ENCODE measurements at regions not wholly inside any gene's neighbourhood (a gene's known extent, or its start where the extent isn't known, plus 50 kb on each side); places are given as distances from the start of the nearest gene placed in this dataset.

- Histone ChIP-seq H4K20me1 (ENCODE audit: control insufficient read depth, extremely low read depth, insufficient read depth, low read length) (no peaks in the 10 kb centered on the region), H3K4me1 (ENCODE audit: control insufficient read depth, extremely low read depth, insufficient read depth, low read length) (no peaks in the 10 kb centered on the region), H3K4me3 (ENCODE audit: control insufficient read depth in 2 of 3, extremely low read depth in 1 of 3, insufficient read depth in 2 of 3, low read depth in 1 of 3, low read length in 3 of 3) (no peak overlapping the region), H3K9ac (ENCODE audit: control insufficient read depth, extremely low read depth, insufficient read depth, low read length) (no peak overlapping the region), H3K27me3 (ENCODE audit: control insufficient read depth, extremely low read depth, insufficient read depth, low read length) (peaks cover 2% of the 10 kb centered on the region), H3K9me3 (ENCODE audit: control insufficient read depth, low read depth, low read length) (no peaks in the 10 kb centered on the region), H3K4me2 (ENCODE audit: control insufficient read depth, extremely low read depth, insufficient read depth, low read depth, low read length) (no peak overlapping the region), H3K36me3 (ENCODE audit: control insufficient read depth in 2 of 2, extremely low read depth in 1 of 2, insufficient read depth in 2 of 2, low read length in 2 of 2) (no peaks in the 10 kb centered on the region), H3K79me2 (ENCODE audit: control insufficient read depth, insufficient read depth, low read length) (no peaks in the 10 kb centered on the region), H3K9me1 (ENCODE audit: control insufficient read depth, extremely low read depth, insufficient read depth, low read length) (no peaks in the 10 kb centered on the region), H3K27ac (ENCODE audit: control insufficient read depth, insufficient read depth, low read length) (no peak overlapping the region), H2AFZ (ENCODE audit: control insufficient read depth, low read length) (no peak overlapping the region)
- no peak for FAIRE-seq
- TF ChIP-seq, protein P1, sequence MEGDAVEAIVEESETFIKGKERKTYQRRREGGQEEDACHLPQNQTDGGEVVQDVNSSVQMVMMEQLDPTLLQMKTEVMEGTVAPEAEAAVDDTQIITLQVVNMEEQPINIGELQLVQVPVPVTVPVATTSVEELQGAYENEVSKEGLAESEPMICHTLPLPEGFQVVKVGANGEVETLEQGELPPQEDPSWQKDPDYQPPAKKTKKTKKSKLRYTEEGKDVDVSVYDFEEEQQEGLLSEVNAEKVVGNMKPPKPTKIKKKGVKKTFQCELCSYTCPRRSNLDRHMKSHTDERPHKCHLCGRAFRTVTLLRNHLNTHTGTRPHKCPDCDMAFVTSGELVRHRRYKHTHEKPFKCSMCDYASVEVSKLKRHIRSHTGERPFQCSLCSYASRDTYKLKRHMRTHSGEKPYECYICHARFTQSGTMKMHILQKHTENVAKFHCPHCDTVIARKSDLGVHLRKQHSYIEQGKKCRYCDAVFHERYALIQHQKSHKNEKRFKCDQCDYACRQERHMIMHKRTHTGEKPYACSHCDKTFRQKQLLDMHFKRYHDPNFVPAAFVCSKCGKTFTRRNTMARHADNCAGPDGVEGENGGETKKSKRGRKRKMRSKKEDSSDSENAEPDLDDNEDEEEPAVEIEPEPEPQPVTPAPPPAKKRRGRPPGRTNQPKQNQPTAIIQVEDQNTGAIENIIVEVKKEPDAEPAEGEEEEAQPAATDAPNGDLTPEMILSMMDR (optimal IDR thresholded peaks at IDR 0.05 in 1 of 3, IDR thresholded peaks at IDR 0.05 in 1 of 3, conservative IDR thresholded peaks at IDR 0.05 in 1 of 3; ENCODE audit: extremely low read depth in 1 of 3, insufficient read depth in 2 of 3, low read length in 3 of 3) = no peak
- TF ChIP-seq EZH2 (IDR thresholded peaks at IDR 0.05; ENCODE audit: low read length) = no peak
- dilution Hi-C loops (cut with MboI; ENCODE audit: extremely low pct_ligation_motif_present, low sequenced_read_pairs) = no loop called here
- no peak for DNase-seq (ENCODE audit: low read depth, low spot score)
Observed at GRCh38 chr1:169025412-169025811, 81.1 kb upstream of the ATP1B1 start.

DNA sequence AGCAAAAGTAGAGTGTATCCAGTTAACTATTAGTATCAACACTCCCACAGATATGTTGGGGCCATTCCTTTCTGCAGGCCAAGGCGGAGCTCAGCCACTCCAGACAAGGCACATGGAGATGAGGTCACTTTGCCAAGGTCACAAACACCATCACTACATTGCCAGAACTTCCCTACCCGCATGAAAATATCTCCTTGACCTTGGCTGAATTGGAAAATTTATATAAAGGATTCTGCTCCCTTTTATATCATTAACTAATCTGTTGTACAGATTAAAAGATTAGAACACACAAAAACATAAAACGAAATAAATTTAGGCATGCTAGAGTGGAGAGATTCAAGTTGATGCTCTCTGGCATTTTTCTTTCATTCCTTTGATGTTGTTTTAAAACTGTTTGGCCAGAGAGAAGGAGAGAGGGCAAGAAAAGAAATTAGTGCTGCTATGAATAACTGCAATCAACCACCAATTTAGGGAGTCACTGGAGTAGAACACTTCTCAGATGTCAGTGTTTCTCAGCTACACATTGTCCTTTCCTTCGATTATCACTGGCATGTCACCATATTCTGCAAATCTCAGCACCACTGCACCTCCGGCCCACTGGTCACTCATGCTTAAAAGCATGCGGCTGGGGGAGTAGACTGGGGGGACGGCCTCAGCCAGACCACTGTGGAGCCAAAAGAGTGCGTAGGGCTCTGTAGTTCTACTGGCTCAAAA lies 78.7 kb upstream of the ATP1B1 start:
- Histone ChIP-seq H2AFZ (ENCODE audit: control insufficient read depth, low read length) (no peak overlapping the region), H3K79me2 (ENCODE audit: control insufficient read depth, insufficient read depth, low read length) (no peaks in the 10 kb centered on the region), H3K9me3 (ENCODE audit: control insufficient read depth, low read depth, low read length) (no peaks in the 10 kb centered on the region), H3K27ac (ENCODE audit: control insufficient read depth, insufficient read depth, low read length) (no peak overlapping the region), H3K27me3 (ENCODE audit: control insufficient read depth, extremely low read depth, insufficient read depth, low read length) (peaks cover 2% of the 10 kb centered on the region), H3K4me1 (ENCODE audit: control insufficient read depth, extremely low read depth, insufficient read depth, low read length) (no peaks in the 10 kb centered on the region), H3K9ac (ENCODE audit: control insufficient read depth, extremely low read depth, insufficient read depth, low read length) (no peak overlapping the region), H4K20me1 (ENCODE audit: control insufficient read depth, extremely low read depth, insufficient read depth, low read length) (no peaks in the 10 kb centered on the region), H3K4me3 (ENCODE audit: control insufficient read depth in 2 of 3, extremely low read depth in 1 of 3, insufficient read depth in 2 of 3, low read depth in 1 of 3, low read length in 3 of 3) (no peak overlapping the region), H3K4me2 (ENCODE audit: control insufficient read depth, extremely low read depth, insufficient read depth, low read depth, low read length) (no peak overlapping the region), H3K9me1 (ENCODE audit: control insufficient read depth, extremely low read depth, insufficient read depth, low read length) (no peaks in the 10 kb centered on the region), H3K36me3 (ENCODE audit: control insufficient read depth in 2 of 2, extremely low read depth in 1 of 2, insufficient read depth in 2 of 2, low read length in 2 of 2) (no peaks in the 10 kb centered on the region)
- FAIRE-seq (no peak), DNase-seq (ENCODE audit: low read depth, low spot score) (no peak)
- TF ChIP-seq, protein P1 (optimal IDR thresholded peaks at IDR 0.05 in 1 of 3, IDR thresholded peaks at IDR 0.05 in 1 of 3, conservative IDR thresholded peaks at IDR 0.05 in 1 of 3; ENCODE audit: extremely low read depth in 1 of 3, insufficient read depth in 2 of 3, low read length in 3 of 3) = no peak
- TF ChIP-seq EZH2 (IDR thresholded peaks at IDR 0.05; ENCODE audit: low read length) = no peak
- dilution Hi-C loops (cut with MboI; ENCODE audit: extremely low pct_ligation_motif_present, low sequenced_read_pairs) = no loop called here

Measured in keratinocyte (primary cell).